ENCODE measurements at regions not wholly inside any gene's neighbourhood (a gene's known extent, or its start where the extent isn't known, plus 50 kb on each side); places are given as distances from the start of the nearest gene placed in this dataset.

DNA sequence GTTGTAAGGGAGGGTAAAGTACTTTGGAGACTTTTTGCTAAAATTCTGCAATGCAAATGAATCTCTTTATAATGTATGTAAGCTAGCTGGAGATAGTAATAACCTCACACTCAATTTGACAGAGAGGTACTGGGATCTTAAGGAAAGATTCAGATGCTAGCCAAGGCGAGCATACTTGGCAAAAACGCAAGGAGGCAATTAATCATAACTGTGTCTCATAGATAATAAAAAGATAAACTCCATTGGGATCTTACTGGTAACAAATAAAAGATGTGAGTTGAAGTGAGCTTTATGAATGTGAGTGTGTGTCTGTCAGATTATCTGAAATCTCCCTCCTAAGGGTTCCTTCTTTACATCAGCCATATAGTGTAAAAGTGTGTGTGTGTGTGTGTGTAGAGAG lies 533.0 kb downstream of the TMX3 start:
- Mint-ChIP-seq H3K27ac (ENCODE audit: unreplicated experiment) (no peak overlapping the region), H3K27me3 (ENCODE audit: unreplicated experiment) (peaks cover 1% of the 10 kb centered on the region), H3K9me3 (ENCODE audit: unreplicated experiment) (no peaks in the 10 kb centered on the region), H3K4me1 (ENCODE audit: unreplicated experiment) (no peaks in the 10 kb centered on the region), H3K36me3 (ENCODE audit: low read depth, unreplicated experiment) (no peaks in the 10 kb centered on the region), H3K4me3 (ENCODE audit: unreplicated experiment) (no peak overlapping the region)
- DNase-seq (ENCODE audit: low spot score) = no peak
- TF ChIP-seq CTCF (IDR thresholded peaks at IDR 0.05; ENCODE audit: unreplicated experiment) = no peak

- no peak overlapping the region for H3K4me3 Mint-ChIP-seq (ENCODE audit: unreplicated experiment)
- H3K27me3 Mint-ChIP-seq (ENCODE audit: unreplicated experiment) = peaks cover 1% of the 10 kb centered on the region
These were observed 535.1 kb downstream of the TMX3 start for GRCh38 chr18:68179811-68180210.

GRCh38 chr18:68178921-68179320 lies 536.0 kb downstream of the TMX3 start:
- H3K27ac Mint-ChIP-seq (ENCODE audit: unreplicated experiment) = no peak overlapping the region
- no peak for TF ChIP-seq CTCF (IDR thresholded peaks at IDR 0.05; ENCODE audit: unreplicated experiment)
- no peak for DNase-seq (ENCODE audit: low spot score)
- H3K4me3 Mint-ChIP-seq (ENCODE audit: unreplicated experiment) = no peak overlapping the region
- no peaks in the 10 kb centered on the region for H3K36me3 Mint-ChIP-seq (ENCODE audit: low read depth, unreplicated experiment)
- no peaks in the 10 kb centered on the region for H3K9me3 Mint-ChIP-seq (ENCODE audit: unreplicated experiment)
- H3K27me3 Mint-ChIP-seq (ENCODE audit: unreplicated experiment) = peaks cover 1% of the 10 kb centered on the region
- no peaks in the 10 kb centered on the region for H3K4me1 Mint-ChIP-seq (ENCODE audit: unreplicated experiment)

More at GRCh38 chr18:68179811-68180210, 535.1 kb downstream of the TMX3 start:
- Mint-ChIP-seq H3K36me3 (ENCODE audit: low read depth, unreplicated experiment) (no peaks in the 10 kb centered on the region), H3K4me1 (ENCODE audit: unreplicated experiment) (no peaks in the 10 kb centered on the region), H3K9me3 (ENCODE audit: unreplicated experiment) (no peaks in the 10 kb centered on the region), H3K27ac (ENCODE audit: unreplicated experiment) (no peak overlapping the region)
- no peak for DNase-seq (ENCODE audit: low spot score)
- TF ChIP-seq CTCF (IDR thresholded peaks at IDR 0.05; ENCODE audit: unreplicated experiment) = no peak

GRCh38 chr18:68177807-68178702 lies 536.9 kb downstream of the TMX3 start:
- no peak overlapping the region for H3K27ac Mint-ChIP-seq (ENCODE audit: unreplicated experiment)
- no peaks in the 10 kb centered on the region for H3K36me3 Mint-ChIP-seq (ENCODE audit: low read depth, unreplicated experiment)
- no peaks in the 10 kb centered on the region for H3K9me3 Mint-ChIP-seq (ENCODE audit: unreplicated experiment)
- no peak for TF ChIP-seq CTCF (IDR thresholded peaks at IDR 0.05; ENCODE audit: unreplicated experiment)
- H3K27me3 Mint-ChIP-seq (ENCODE audit: unreplicated experiment) = peaks cover 1% of the 10 kb centered on the region
- H3K4me3 Mint-ChIP-seq (ENCODE audit: unreplicated experiment) = no peak overlapping the region
- no peak for DNase-seq (ENCODE audit: low spot score)
- H3K4me1 Mint-ChIP-seq (ENCODE audit: unreplicated experiment) = no peaks in the 10 kb centered on the region

DNA sequence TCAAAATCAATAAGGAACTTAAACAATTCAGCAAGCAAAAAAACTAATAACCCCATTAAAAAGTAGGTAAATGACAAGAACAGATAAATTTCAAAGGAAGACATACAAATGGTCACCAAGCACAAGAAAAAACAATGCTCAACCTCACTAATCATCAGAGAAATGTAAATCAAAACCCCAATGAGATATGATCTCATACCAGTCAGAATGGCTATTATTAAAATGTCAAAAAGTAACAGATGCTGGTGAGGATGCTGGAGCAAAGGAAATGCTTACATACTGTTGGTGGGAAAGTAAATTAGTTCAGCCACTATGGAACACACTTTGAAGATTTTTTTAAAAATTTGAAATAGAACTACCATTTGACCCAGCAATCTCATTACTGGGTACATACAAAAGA lies 538.0 kb downstream of the TMX3 start:
- no peaks in the 10 kb centered on the region for H3K9me3 Mint-ChIP-seq (ENCODE audit: unreplicated experiment)
- TF ChIP-seq CTCF (IDR thresholded peaks at IDR 0.05; ENCODE audit: unreplicated experiment) = no peak
- no peaks in the 10 kb centered on the region for H3K36me3 Mint-ChIP-seq (ENCODE audit: low read depth, unreplicated experiment)
- no peaks in the 10 kb centered on the region for H3K4me1 Mint-ChIP-seq (ENCODE audit: unreplicated experiment)
- no peak overlapping the region for H3K4me3 Mint-ChIP-seq (ENCODE audit: unreplicated experiment)
- H3K27ac Mint-ChIP-seq (ENCODE audit: unreplicated experiment) = no peak overlapping the region
- no peak for DNase-seq (ENCODE audit: low spot score)
- peaks cover 1% of the 10 kb centered on the region for H3K27me3 Mint-ChIP-seq (ENCODE audit: unreplicated experiment)
